OCI-LY3 (cell line): ENCODE measurements at regions not wholly inside any gene's neighbourhood (a gene's known extent, or its start where the extent isn't known, plus 50 kb on each side); places are given as distances from the start of the nearest gene placed in this dataset.

Experiments
- EZH2phosphoT487 ChIP-seq: fragments of 200-600 bp; shearing (Covaris generic); IDR thresholded peaks from 2 replicates; pipeline ENCODE4 v1.6.1; 2018; ENCODE audit warnings: antibody characterized with exemption, mixed run types, low read depth
- TF ChIP-seq, protein P1 (sequence below): fragments of 200-600, 300-600 bp; sonication (generic); IDR thresholded peaks from 2 replicates; pipeline ENCODE4 v1.5.1; 2014; ENCODE audit warnings: antibody characterized with exemption, low read length, low read depth

DNA sequence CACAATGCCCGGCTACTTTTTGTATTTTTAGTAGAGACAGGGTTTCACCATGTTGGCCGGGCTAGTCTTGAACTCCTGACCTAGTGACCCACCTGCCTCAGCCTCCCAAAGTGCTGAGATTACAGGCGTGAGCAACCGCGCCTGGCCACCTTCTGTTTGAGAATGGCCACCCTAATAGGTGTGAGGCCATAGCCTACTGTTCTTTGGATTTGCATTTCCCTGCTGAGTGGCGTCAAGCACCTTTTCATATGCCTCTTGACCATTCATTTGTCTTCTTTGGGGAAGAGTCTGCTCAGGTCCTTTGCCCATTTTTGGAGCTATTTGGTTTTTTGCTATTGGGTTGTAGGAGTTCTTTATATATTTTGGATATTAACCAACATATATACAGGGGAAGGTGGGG, 276.7 kb downstream of the PARN start:
- TF ChIP-seq, protein P1, sequence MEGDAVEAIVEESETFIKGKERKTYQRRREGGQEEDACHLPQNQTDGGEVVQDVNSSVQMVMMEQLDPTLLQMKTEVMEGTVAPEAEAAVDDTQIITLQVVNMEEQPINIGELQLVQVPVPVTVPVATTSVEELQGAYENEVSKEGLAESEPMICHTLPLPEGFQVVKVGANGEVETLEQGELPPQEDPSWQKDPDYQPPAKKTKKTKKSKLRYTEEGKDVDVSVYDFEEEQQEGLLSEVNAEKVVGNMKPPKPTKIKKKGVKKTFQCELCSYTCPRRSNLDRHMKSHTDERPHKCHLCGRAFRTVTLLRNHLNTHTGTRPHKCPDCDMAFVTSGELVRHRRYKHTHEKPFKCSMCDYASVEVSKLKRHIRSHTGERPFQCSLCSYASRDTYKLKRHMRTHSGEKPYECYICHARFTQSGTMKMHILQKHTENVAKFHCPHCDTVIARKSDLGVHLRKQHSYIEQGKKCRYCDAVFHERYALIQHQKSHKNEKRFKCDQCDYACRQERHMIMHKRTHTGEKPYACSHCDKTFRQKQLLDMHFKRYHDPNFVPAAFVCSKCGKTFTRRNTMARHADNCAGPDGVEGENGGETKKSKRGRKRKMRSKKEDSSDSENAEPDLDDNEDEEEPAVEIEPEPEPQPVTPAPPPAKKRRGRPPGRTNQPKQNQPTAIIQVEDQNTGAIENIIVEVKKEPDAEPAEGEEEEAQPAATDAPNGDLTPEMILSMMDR = no peak
- no peak for TF ChIP-seq EZH2phosphoT487
